ENCODE measurements at regions not wholly inside any gene's neighbourhood (a gene's known extent, or its start where the extent isn't known, plus 50 kb on each side); places are given as distances from the start of the nearest gene placed in this dataset.

DNA sequence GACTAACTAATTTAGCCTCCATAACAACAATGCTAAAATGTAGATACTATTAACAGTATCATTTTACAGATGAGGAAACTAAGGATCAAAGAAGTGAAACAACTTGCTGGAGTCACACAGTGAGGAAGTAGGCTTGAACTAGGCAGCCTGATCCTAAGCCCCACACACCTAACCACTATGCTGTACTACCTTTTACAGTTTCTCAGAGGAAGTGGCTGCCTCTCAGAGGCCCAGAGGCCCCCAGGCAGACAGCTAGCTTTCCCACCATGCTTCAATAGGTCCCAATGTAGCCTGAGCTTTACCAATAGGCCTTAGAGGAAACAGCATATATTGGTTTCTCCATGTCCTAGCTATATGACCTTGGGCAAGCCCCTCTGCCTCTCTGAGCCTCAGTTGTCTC lies 69.4 kb upstream of the PJA1 start:
- TF ChIP-seq RAD21 (IDR thresholded peaks at IDR 0.05; ENCODE audit: low read depth) (no peak), NFIC (IDR thresholded peaks at IDR 0.05) (no peak), TAF1 (IDR thresholded peaks at IDR 0.05; ENCODE audit: low read depth) (no peak), YY1 (IDR thresholded peaks at IDR 0.05; ENCODE audit: low read depth) (no peak), FOXM1 (IDR thresholded peaks at IDR 0.05; ENCODE audit: borderline replicate concordance, low read depth) (no peak), CREB1 (IDR thresholded peaks at IDR 0.05; ENCODE audit: low read depth) (no peak), TEAD4 (IDR thresholded peaks at IDR 0.05) (no peak), EGR1 (IDR thresholded peaks at IDR 0.05) (no peak), TCF12 (IDR thresholded peaks at IDR 0.05; ENCODE audit: low read depth) (no peak), EP300 (IDR thresholded peaks at IDR 0.05; ENCODE audit: borderline replicate concordance) (no peak), CEBPB (IDR thresholded peaks at IDR 0.05) (no peak), ZBTB7A (IDR thresholded peaks at IDR 0.05; ENCODE audit: low read depth) (no peak)
- TF ChIP-seq, protein P1, sequence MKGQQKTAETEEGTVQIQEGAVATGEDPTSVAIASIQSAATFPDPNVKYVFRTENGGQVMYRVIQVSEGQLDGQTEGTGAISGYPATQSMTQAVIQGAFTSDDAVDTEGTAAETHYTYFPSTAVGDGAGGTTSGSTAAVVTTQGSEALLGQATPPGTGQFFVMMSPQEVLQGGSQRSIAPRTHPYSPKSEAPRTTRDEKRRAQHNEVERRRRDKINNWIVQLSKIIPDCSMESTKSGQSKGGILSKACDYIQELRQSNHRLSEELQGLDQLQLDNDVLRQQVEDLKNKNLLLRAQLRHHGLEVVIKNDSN (IDR thresholded peaks at IDR 0.05) = no peak
- TF ChIP-seq, protein P2, sequence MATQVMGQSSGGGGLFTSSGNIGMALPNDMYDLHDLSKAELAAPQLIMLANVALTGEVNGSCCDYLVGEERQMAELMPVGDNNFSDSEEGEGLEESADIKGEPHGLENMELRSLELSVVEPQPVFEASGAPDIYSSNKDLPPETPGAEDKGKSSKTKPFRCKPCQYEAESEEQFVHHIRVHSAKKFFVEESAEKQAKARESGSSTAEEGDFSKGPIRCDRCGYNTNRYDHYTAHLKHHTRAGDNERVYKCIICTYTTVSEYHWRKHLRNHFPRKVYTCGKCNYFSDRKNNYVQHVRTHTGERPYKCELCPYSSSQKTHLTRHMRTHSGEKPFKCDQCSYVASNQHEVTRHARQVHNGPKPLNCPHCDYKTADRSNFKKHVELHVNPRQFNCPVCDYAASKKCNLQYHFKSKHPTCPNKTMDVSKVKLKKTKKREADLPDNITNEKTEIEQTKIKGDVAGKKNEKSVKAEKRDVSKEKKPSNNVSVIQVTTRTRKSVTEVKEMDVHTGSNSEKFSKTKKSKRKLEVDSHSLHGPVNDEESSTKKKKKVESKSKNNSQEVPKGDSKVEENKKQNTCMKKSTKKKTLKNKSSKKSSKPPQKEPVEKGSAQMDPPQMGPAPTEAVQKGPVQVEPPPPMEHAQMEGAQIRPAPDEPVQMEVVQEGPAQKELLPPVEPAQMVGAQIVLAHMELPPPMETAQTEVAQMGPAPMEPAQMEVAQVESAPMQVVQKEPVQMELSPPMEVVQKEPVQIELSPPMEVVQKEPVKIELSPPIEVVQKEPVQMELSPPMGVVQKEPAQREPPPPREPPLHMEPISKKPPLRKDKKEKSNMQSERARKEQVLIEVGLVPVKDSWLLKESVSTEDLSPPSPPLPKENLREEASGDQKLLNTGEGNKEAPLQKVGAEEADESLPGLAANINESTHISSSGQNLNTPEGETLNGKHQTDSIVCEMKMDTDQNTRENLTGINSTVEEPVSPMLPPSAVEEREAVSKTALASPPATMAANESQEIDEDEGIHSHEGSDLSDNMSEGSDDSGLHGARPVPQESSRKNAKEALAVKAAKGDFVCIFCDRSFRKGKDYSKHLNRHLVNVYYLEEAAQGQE (IDR thresholded peaks at IDR 0.05; ENCODE audit: low read depth) = no peak
- TF ChIP-seq, protein P3, sequence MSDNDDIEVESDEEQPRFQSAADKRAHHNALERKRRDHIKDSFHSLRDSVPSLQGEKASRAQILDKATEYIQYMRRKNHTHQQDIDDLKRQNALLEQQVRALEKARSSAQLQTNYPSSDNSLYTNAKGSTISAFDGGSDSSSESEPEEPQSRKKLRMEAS (IDR thresholded peaks at IDR 0.05) = no peak

DNA sequence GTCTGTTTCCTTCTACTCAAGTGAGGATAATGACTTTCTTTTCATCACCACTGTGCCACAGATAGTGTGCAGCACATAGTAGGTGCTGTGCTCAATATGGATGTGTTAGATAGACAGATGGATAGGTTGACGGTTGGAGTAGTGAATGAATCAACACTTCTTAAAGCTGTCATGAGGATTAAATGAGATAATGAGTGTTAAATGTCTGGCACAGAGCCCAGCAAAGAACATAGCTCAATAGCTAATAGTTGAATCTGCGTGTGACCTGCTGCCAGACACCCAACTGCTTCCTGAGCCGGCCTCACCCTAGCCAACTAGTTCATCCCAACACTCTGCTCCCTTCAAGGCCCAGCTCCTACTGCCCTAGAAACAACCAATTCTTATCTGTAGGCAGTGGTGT lies 67.7 kb upstream of the PJA1 start:
- no peak for TF ChIP-seq YY1 (IDR thresholded peaks at IDR 0.05; ENCODE audit: low read depth)
- TF ChIP-seq, protein P2 (IDR thresholded peaks at IDR 0.05; ENCODE audit: low read depth) = no peak

DNA sequence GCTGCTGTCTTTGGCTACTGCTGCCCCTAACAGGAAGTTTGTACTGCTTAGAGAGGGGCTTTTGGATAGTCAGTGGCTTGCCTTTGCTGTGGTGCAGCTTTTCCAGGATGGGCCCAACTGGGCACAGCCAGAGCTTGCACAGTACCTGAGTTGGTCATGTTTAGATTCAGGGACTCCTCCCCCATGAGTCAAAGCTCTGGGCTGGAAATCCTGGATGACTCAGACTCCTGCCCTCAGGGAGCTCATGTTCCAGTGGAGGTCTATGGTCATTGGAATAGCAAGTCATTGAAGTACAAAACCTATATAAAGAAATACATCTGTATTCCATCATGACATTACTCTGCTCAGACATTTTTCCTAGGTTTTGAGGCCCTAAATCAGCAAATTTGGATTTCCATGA lies 66.7 kb upstream of the PJA1 start:
- TF ChIP-seq, protein P2 (IDR thresholded peaks at IDR 0.05; ENCODE audit: low read depth) = no peak
- TF ChIP-seq TEAD4 (IDR thresholded peaks at IDR 0.05) = no peak

DNA sequence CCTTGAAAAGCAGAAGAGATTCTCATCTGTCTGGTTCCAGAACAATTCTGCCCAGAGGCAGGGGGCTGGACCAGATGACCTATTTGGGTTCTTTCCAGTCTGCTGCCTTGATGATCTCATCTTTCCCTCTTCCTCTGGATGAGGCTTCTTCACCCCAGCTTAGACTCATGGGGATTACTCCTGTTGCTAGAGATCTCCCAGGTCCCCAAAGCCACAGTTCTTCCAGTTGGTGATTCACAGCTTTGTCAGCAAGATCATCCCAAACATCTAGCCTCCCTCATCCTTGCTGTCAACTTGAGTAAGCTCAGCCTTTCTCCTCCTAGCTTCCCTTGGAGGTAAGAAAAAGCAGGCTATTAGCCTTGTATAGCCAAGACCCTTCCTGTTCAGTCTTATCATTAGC lies 64.2 kb upstream of the PJA1 start:
- TF ChIP-seq TCF12 (IDR thresholded peaks at IDR 0.05; ENCODE audit: low read depth) (no peak), RAD21 (IDR thresholded peaks at IDR 0.05; ENCODE audit: low read depth) (no peak), NFIC (IDR thresholded peaks at IDR 0.05) (no peak), YY1 (IDR thresholded peaks at IDR 0.05; ENCODE audit: low read depth) (no peak), CREB1 (IDR thresholded peaks at IDR 0.05; ENCODE audit: low read depth) (no peak), TEAD4 (IDR thresholded peaks at IDR 0.05) (no peak), FOXM1 (IDR thresholded peaks at IDR 0.05; ENCODE audit: borderline replicate concordance, low read depth) (no peak), ZBTB7A (IDR thresholded peaks at IDR 0.05; ENCODE audit: low read depth) (no peak), TAF1 (IDR thresholded peaks at IDR 0.05; ENCODE audit: low read depth) (no peak), CEBPB (IDR thresholded peaks at IDR 0.05) (no peak), EP300 (IDR thresholded peaks at IDR 0.05; ENCODE audit: borderline replicate concordance) (no peak), EGR1 (IDR thresholded peaks at IDR 0.05) (no peak)
- TF ChIP-seq, protein P1 (IDR thresholded peaks at IDR 0.05) = no peak
- TF ChIP-seq, protein P3 (IDR thresholded peaks at IDR 0.05) = no peak
- TF ChIP-seq, protein P2 (IDR thresholded peaks at IDR 0.05; ENCODE audit: low read depth) = no peak

Data from Ishikawa (cell line).